ENCODE measurements at regions not wholly inside any gene's neighbourhood (a gene's known extent, or its start where the extent isn't known, plus 50 kb on each side); places are given as distances from the start of the nearest gene placed in this dataset.

DNA sequence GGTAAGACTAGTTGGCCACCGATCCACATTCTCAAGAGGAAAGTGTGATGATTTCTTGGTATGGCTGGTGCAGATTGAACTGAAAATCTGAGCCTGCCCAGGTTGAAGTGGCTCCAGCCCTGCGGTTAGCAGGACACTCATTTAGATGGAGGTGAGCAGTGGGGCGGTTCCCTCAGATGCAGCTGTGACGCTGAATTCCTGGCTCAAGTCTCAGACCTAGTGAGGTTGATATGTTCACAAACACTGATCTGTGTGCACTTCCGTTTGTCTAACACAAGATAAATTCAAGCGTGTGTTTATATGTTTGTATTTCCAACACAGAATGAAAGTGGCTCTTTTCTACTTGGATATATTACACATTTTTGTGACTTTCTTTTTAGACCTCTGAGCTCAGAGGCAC lies 83.4 kb upstream of the FRMD1 start:
- TF ChIP-seq, protein P1, sequence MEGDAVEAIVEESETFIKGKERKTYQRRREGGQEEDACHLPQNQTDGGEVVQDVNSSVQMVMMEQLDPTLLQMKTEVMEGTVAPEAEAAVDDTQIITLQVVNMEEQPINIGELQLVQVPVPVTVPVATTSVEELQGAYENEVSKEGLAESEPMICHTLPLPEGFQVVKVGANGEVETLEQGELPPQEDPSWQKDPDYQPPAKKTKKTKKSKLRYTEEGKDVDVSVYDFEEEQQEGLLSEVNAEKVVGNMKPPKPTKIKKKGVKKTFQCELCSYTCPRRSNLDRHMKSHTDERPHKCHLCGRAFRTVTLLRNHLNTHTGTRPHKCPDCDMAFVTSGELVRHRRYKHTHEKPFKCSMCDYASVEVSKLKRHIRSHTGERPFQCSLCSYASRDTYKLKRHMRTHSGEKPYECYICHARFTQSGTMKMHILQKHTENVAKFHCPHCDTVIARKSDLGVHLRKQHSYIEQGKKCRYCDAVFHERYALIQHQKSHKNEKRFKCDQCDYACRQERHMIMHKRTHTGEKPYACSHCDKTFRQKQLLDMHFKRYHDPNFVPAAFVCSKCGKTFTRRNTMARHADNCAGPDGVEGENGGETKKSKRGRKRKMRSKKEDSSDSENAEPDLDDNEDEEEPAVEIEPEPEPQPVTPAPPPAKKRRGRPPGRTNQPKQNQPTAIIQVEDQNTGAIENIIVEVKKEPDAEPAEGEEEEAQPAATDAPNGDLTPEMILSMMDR (IDR thresholded peaks at IDR 0.05) = no peak
- no peak for TF ChIP-seq EP300 (IDR thresholded peaks at IDR 0.05)
- no peak for TF ChIP-seq POLR2A (IDR thresholded peaks at IDR 0.05)
